ENCODE measurements at regions not wholly inside any gene's neighbourhood (a gene's known extent, or its start where the extent isn't known, plus 50 kb on each side); places are given as distances from the start of the nearest gene placed in this dataset.

DNA sequence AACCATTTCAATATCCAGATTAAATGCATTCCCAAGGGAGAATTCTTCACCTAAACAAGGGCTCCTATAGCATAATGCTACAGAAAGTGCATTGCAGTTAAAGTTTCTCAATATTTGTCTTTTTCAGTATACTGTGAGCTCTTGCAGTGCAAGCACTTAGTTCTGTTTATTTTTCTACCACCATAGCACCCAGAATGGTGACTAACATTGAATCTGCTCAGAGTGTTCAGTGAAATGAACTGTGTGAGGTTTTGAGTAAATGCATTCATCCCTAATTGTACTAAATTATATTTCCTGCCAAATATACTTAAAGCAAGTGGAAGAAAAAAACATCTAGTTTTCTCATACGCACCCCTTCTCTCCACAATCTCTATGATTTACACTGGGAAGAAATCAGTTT is 383.9 kb downstream of the PCDH7 start:
- in situ Hi-C loops (cut with HindIII; ENCODE audit: low sequenced_read_pairs), result no loop called here
- TF ChIP-seq, protein P1, sequence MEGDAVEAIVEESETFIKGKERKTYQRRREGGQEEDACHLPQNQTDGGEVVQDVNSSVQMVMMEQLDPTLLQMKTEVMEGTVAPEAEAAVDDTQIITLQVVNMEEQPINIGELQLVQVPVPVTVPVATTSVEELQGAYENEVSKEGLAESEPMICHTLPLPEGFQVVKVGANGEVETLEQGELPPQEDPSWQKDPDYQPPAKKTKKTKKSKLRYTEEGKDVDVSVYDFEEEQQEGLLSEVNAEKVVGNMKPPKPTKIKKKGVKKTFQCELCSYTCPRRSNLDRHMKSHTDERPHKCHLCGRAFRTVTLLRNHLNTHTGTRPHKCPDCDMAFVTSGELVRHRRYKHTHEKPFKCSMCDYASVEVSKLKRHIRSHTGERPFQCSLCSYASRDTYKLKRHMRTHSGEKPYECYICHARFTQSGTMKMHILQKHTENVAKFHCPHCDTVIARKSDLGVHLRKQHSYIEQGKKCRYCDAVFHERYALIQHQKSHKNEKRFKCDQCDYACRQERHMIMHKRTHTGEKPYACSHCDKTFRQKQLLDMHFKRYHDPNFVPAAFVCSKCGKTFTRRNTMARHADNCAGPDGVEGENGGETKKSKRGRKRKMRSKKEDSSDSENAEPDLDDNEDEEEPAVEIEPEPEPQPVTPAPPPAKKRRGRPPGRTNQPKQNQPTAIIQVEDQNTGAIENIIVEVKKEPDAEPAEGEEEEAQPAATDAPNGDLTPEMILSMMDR (IDR thresholded peaks at IDR 0.05; ENCODE audit: low read depth, low read length), result no peak
- H3K4me3 ChIP-seq (ENCODE audit: low read depth, low read length), result no peak overlapping the region
- peak; percentile 61 for DNase-seq (ENCODE audit: low read depth, low spot score)

DNA sequence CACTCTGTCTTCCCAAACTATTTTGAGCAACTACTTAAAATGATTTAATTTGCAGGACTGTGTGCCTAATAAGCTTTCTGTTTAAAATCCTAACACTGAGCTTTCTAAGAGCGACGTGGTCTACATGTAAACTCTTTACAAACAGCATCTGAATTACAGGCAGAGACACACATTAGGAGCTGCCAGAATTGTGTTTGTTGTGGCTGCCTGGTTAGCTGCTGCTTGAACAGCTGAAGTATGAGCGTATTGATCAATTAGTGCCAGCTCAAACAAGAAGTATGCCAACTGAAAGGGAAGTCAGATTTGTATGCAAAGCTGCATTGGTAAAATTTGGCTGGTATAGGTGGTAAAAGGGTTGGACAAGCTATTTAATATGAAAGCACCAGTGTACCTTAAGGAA is 384.4 kb downstream of the PCDH7 start:
- in situ Hi-C loops (cut with HindIII; ENCODE audit: low sequenced_read_pairs), result no loop called here
- TF ChIP-seq, protein P1 (IDR thresholded peaks at IDR 0.05; ENCODE audit: low read depth, low read length), result no peak
- DNase-seq (ENCODE audit: low read depth, low spot score), result no peak
- H3K4me3 ChIP-seq (ENCODE audit: low read depth, low read length), result no peak overlapping the region

DNA sequence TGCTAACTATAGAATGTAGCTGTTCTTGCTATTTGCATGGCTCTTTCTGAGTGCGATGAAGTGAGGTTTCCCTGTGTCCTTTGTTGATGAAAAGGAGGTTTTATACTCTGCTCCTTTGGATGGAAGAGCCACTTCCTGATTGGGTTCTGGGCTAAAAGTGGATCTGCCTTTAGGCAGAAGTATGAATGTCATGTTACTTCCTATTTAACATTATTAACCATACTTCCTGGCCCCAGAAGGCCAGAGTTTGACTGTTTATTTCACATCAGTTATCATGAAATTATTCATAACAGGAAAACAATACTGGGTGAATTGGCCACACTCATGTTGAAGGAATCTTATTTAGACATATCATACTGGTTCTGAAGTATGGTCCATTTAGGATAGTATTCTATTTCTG is 386.2 kb downstream of the PCDH7 start:
- in situ Hi-C loops (cut with HindIII; ENCODE audit: low sequenced_read_pairs), result no loop called here
- no peak for DNase-seq (ENCODE audit: low read depth, low spot score)
- TF ChIP-seq, protein P1 (IDR thresholded peaks at IDR 0.05; ENCODE audit: low read depth, low read length), result no peak
- no peak overlapping the region for H3K4me3 ChIP-seq (ENCODE audit: low read depth, low read length)

DNA sequence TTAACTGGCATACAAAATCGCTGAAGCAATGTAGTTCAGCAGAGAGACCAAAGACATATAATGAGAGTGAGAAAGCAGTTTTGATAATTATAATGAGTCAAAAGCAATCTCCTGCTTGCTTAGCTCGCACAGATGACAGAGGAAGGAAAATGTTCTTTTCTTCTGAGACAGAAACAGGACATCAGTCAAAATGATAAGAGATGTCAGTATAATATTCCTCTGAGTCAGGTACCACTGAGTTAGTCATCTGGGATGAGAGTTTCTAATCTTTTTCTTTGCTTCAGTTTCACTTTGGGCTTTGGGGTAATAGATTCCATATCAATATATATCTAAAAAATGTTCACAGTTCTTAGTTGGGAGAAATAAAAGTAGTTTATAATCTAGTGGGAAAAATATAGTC is 387.2 kb downstream of the PCDH7 start:
- no peak overlapping the region for H3K4me3 ChIP-seq (ENCODE audit: low read depth, low read length)
- TF ChIP-seq, protein P1 (IDR thresholded peaks at IDR 0.05; ENCODE audit: low read depth, low read length), result no peak
- in situ Hi-C loops (cut with HindIII; ENCODE audit: low sequenced_read_pairs), result no loop called here
- DNase-seq (ENCODE audit: low read depth, low spot score), result no peak

DNA sequence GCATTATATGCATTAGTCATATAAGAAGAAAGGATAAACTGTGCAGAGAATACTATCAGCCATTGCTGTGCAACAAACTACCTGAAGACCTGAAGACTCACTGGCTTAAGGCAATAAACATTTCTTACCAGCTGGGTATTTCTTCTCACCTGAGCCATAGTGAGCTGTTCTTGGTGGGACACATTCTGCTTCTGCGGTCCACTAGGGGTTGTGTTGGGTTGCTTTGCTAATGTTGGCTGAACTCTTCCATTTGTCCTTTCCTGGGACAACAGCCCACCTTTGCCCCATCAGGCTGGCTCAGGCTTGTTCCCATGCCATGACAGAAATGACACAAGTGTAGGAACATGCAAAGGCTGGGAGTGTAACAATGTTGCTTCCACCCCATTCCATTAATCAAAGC is 388.6 kb downstream of the PCDH7 start:
- in situ Hi-C loops (cut with HindIII; ENCODE audit: low sequenced_read_pairs), result no loop called here
- TF ChIP-seq, protein P1 (IDR thresholded peaks at IDR 0.05; ENCODE audit: low read depth, low read length), result no peak
- H3K4me3 ChIP-seq (ENCODE audit: low read depth, low read length), result no peak overlapping the region
- DNase-seq (ENCODE audit: low read depth, low spot score), result no peak

DNA sequence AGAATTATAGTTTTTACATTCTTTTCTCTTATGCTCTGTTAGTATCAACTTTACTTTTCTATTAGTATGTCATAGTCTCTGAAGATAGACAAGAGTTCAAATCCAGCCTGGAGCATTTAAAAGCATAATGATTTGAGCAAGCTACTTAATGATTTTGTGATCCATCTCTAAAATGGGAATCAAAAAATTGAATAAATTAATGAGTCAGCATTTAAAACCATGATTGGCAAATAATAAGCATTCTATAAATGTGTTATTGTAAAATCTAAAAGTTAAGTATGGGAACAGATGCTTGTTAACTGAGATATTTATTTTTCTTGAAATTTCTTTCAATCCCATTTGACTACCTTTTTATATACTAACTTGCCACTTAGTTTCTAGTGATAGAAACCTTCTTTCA is 391.6 kb downstream of the PCDH7 start:
- TF ChIP-seq, protein P1 (IDR thresholded peaks at IDR 0.05; ENCODE audit: low read depth, low read length), result no peak
- H3K4me3 ChIP-seq (ENCODE audit: low read depth, low read length), result no peak overlapping the region
- in situ Hi-C loops (cut with HindIII; ENCODE audit: low sequenced_read_pairs), result no loop called here
- DNase-seq (ENCODE audit: low read depth, low spot score), result no peak

DNA sequence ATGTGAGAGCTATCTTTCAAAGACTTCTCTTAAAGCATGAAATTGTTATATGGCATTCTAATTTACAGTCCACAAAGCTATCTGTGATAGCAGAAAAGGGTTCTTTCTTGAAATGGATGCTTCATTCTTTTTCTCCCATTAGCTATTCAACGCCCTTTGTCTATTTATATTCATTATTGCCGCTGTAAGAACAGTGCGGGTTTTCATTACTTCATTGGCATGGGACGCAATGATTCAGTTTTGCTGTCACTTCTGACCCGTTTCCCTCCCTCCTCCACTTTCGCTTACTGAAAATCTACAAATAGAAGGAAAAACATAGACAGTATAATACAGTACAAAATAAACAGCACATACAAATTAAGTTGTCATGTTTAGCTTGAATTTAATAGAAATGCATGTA is 394.6 kb downstream of the PCDH7 start:
- in situ Hi-C loops (cut with HindIII; ENCODE audit: low sequenced_read_pairs), result no loop called here
- no peak overlapping the region for H3K4me3 ChIP-seq (ENCODE audit: low read depth, low read length)
- TF ChIP-seq, protein P1 (IDR thresholded peaks at IDR 0.05; ENCODE audit: low read depth, low read length), result no peak
- DNase-seq (ENCODE audit: low read depth, low spot score), result peak; percentile 13

All from astrocyte of the spinal cord (primary cell).